IMR-90 (cell line): ENCODE measurements at regions not wholly inside any gene's neighbourhood (a gene's known extent, or its start where the extent isn't known, plus 50 kb on each side); places are given as distances from the start of the nearest gene placed in this dataset.

Source experiments
- ATAC-seq: fragments of 200-7000 bp; cut with Tn5 transposase; 2 replicates; pipeline ENCODE4 v1.9.1; 2020; ENCODE audit warnings: low read depth, mild to moderate bottlenecking, moderate library complexity
- BruUV-seq: library from RNA; stranded (reverse); fragments of 400-500 nt; replicated peaks from 2 replicates; lab custom pipeline; 2021; lab: Mats Ljungman, UMichigan
- CTCF ChIA-PET: fragments of 300-600 bp; formaldehyde crosslinking; extraction: SDS; loops from one replicate; lab custom pipeline; 2021; ENCODE audit warnings: antibody characterized with exemption; lab: Yijun Ruan, JAX
- POLR2A ChIA-PET: fragments of 300-600 bp; sonication (Branson Sonifier 250); formaldehyde crosslinking; loops from one replicate; lab custom pipeline; 2022; ENCODE audit warnings: antibody characterized with exemption; ENCODE audit not compliant: unreplicated experiment; lab: Charles Lee
- DNase-seq: peaks from one replicate; pipeline ENCODE4 v3.0.0; 2013
- H2AFZ ChIP-seq: replicated peaks from 2 replicates; pipeline ENCODE3; 2013; ENCODE audit warnings: low read length, mild to moderate bottlenecking; ENCODE audit not compliant: poor library complexity
- H2AK5ac ChIP-seq: 2 replicates; pipeline ENCODE4 v1.6.1; 2013; ENCODE audit warnings: low read depth, low read length, inconsistent platforms
- H2AK9ac ChIP-seq: replicated peaks from 2 replicates; pipeline ENCODE3; 2013; ENCODE audit warnings: mild to moderate bottlenecking, low read depth, low read length, moderate library complexity; ENCODE audit not compliant: poor library complexity
- H2BK120ac ChIP-seq: 2 replicates; pipeline ENCODE4 v1.6.1; 2013; ENCODE audit warnings: low read depth, low read length, inconsistent platforms
- H2BK15ac ChIP-seq: 3 replicates; pipeline ENCODE4 v1.6.1; 2013; ENCODE audit warnings: low read depth, low read length, inconsistent platforms
- H2BK20ac ChIP-seq: 2 replicates; pipeline ENCODE4 v1.6.1; 2013; ENCODE audit warnings: low read depth, mild to moderate bottlenecking, inconsistent platforms, low read length, moderate library complexity
- H2BK5ac ChIP-seq: 2 replicates; pipeline ENCODE4 v1.6.1; 2013; ENCODE audit warnings: mild to moderate bottlenecking, low read depth, low read length, inconsistent platforms; ENCODE audit not compliant: poor library complexity, severe bottlenecking
- H3K14ac ChIP-seq: replicated peaks from 2 replicates; pipeline ENCODE4 v1.6.1; 2013; ENCODE audit warnings: low read depth, low read length, inconsistent platforms
- H3K18ac ChIP-seq: 2 replicates; pipeline ENCODE4 v1.6.1; 2013; ENCODE audit warnings: low read depth, low read length, control low read depth
- H3K23ac ChIP-seq: 2 replicates; pipeline ENCODE4 v1.6.1; 2013; ENCODE audit warnings: low read depth, low read length, inconsistent platforms
- H3K27ac ChIP-seq: 2 replicates; pipeline ENCODE4 v1.5.1; 2013; ENCODE audit warnings: mild to moderate bottlenecking, control low read depth, low read length; ENCODE audit not compliant: insufficient read depth
- H3K27me3 ChIP-seq: 2 replicates; pipeline ENCODE4 v1.6.1; 2013; ENCODE audit warnings: low read length; ENCODE audit not compliant: control insufficient read depth, insufficient read depth
- H3K36me3 ChIP-seq: 2 replicates; pipeline ENCODE4 v1.6.1; 2013; ENCODE audit warnings: low read length, mixed read lengths; ENCODE audit not compliant: control insufficient read depth, insufficient read depth
- H3K4ac ChIP-seq: 2 replicates; pipeline ENCODE4 v1.6.1; 2013; ENCODE audit warnings: low read depth, low read length, inconsistent platforms
- H3K4me1 ChIP-seq: 2 replicates; pipeline ENCODE4 v1.6.1; 2013; ENCODE audit warnings: low read length, mixed read lengths; ENCODE audit not compliant: control insufficient read depth, insufficient read depth
- H3K4me2 ChIP-seq: 2 replicates; pipeline ENCODE4 v1.6.1; 2013; ENCODE audit warnings: low read depth, mild to moderate bottlenecking, control low read depth, low read length, moderate library complexity
- H3K4me3 ChIP-seq: 2 replicates; pipeline ENCODE4 v1.5.1; 2013; ENCODE audit warnings: low read depth, mild to moderate bottlenecking, control low read depth, low read length, moderate library complexity; ENCODE audit not compliant: insufficient read depth
- H3K56ac ChIP-seq: 2 replicates; pipeline ENCODE4 v1.6.1; 2013; ENCODE audit warnings: low read length, inconsistent platforms; ENCODE audit not compliant: insufficient read depth; ENCODE audit errors: extremely low read depth
- H3K79me1 ChIP-seq, 2 experiments: 2 replicates each; pipeline ENCODE4 v1.6.1; 2013; ENCODE audit warnings: low read length in 2 of 2, inconsistent platforms in 1 of 2, low read depth in 1 of 2
- H3K9ac ChIP-seq: 2 replicates; pipeline ENCODE4 v1.6.1; 2013; ENCODE audit warnings: low read depth, low read length, control low read depth
- H3K9me1 ChIP-seq: 2 replicates; pipeline ENCODE4 v1.6.1; 2013; ENCODE audit warnings: low read length, inconsistent platforms; ENCODE audit not compliant: insufficient read depth
- H3K9me3 ChIP-seq: 2 replicates; pipeline ENCODE4 v1.6.1; 2013; ENCODE audit warnings: low read length; ENCODE audit not compliant: control insufficient read depth, insufficient read depth
- H4K20me1 ChIP-seq: 2 replicates; pipeline ENCODE4 v1.6.1; 2013; ENCODE audit warnings: low read length, inconsistent platforms; ENCODE audit not compliant: insufficient read depth
- H4K5ac ChIP-seq: 2 replicates; pipeline ENCODE4 v1.6.1; 2013; ENCODE audit warnings: mild to moderate bottlenecking, low read depth, low read length, control low read depth
- H4K8ac ChIP-seq, 2 experiments: 2 replicates each; pipeline ENCODE4 v1.6.1; 2013; ENCODE audit warnings: low read depth in 2 of 2, low read length in 2 of 2, control low read depth in 1 of 2, inconsistent platforms in 1 of 2
- H4K91ac ChIP-seq: 2 replicates; pipeline ENCODE4 v1.6.1; 2013; ENCODE audit warnings: low read depth, low read length, inconsistent platforms; ENCODE audit not compliant: insufficient read depth
- CEBPB ChIP-seq: IDR thresholded peaks from 2 replicates; pipeline ENCODE4 v1.6.1; 2012; ENCODE audit warnings: low read depth, low read length, improper control_type of control experiment
- CHD1 ChIP-seq: IDR thresholded peaks from 2 replicates; pipeline ENCODE4 v1.6.1; 2012; ENCODE audit warnings: low read depth, low read length, improper control_type of control experiment
- CTCF ChIP-seq: conservative IDR thresholded peaks from 2 replicates; pipeline ENCODE4 v1.5.1; 2012; ENCODE audit warnings: mild to moderate bottlenecking, low read depth, low read length, improper control_type of control experiment
- FOS ChIP-seq: fragments of 150-350 bp; IDR thresholded peaks from 2 replicates; pipeline ENCODE4 v1.6.1; 2016; ENCODE audit warnings: low read depth, low read length
- MAZ ChIP-seq: IDR thresholded peaks from 2 replicates; pipeline ENCODE4 v1.6.1; 2012; ENCODE audit warnings: low read depth, mild to moderate bottlenecking, low read length, improper control_type of control experiment, moderate library complexity, borderline replicate concordance
- NFE2L2 ChIP-seq: fragments of 150-350 bp; IDR thresholded peaks from 2 replicates; pipeline ENCODE4 v1.6.1; 2016; ENCODE audit warnings: low read depth, mild to moderate bottlenecking, low read length
- RFX5 ChIP-seq: IDR thresholded peaks from 2 replicates; pipeline ENCODE4 v1.8.0; 2012; ENCODE audit warnings: low read depth, mild to moderate bottlenecking, low read length, moderate library complexity
- SMC3 ChIP-seq: fragments of 150-350 bp; IDR thresholded peaks from 2 replicates; pipeline ENCODE4 v1.6.1; 2016; ENCODE audit warnings: low read depth, mild to moderate bottlenecking, antibody characterized with exemption, low read length, moderate library complexity
- USF2 ChIP-seq: fragments of 150-350 bp; IDR thresholded peaks from 2 replicates; pipeline ENCODE4 v1.6.1; 2017; ENCODE audit warnings: mild to moderate bottlenecking, antibody characterized with exemption, low read length, low read depth
- WGBS, 2 experiments: methylation state at CpG; one replicate each; pipeline versions ENCODE4 v1.1.5 to v1.1.7; 2013; ENCODE audit warnings: missing lambda C conversion rate in 2 of 2; ENCODE audit not compliant: insufficient read length in 1 of 2; ENCODE audit errors: extremely low coverage in 2 of 2; 5-methylcytosine and 5-hydroxymethylcytosine counted together
- dilution Hi-C: fragments of 300-500 bp; cut with HindIII; formaldehyde crosslinking; loops from one replicate; pipeline ENCODE4 v1.14.3; 2018; ENCODE audit warnings: low sequenced_read_pairs; ENCODE audit not compliant: unreplicated experiment
- in situ Hi-C: fragments of 300-500 bp; cut with MboI; formaldehyde crosslinking; loops from 3 replicates; pipeline ENCODE4 v1.14.3; 2019; ENCODE audit warnings: low sequenced_read_pairs, inconsistent platforms, mixed read lengths
- intact Hi-C: fragments of 100-400 bp; cut with micrococcal nuclease; formaldehyde crosslinking; loops from 2 replicates; pipeline ENCODE4 v1.10.0; 2022
- TF ChIP-seq, protein P1 (sequence below): fragments of 150-350 bp; IDR thresholded peaks from 2 replicates; pipeline ENCODE4 v1.6.1; 2016; ENCODE audit warnings: low read depth, mild to moderate bottlenecking, low read length, moderate library complexity, borderline replicate concordance

GRCh38 chr18:51907687-51908597 lies 432.1 kb upstream of the DCC start:
- no peak for ATAC-seq
- Histone ChIP-seq H4K91ac (no peak overlapping the region), H3K9ac (no peak overlapping the region), H3K27me3 (no peaks in the 10 kb centered on the region), H3K9me1 (no peaks in the 10 kb centered on the region), H4K20me1 (no peaks in the 10 kb centered on the region), H3K79me1 (no peaks in the 10 kb centered on the region), H3K4me3 (no peak overlapping the region), H3K27ac (no peak overlapping the region), H2AFZ (no peak overlapping the region), H4K8ac (no peak overlapping the region), H2AK9ac (no peak overlapping the region), H3K56ac (no peak overlapping the region), H2BK120ac (no peak overlapping the region), H3K18ac (no peak overlapping the region), H2BK20ac (no peak overlapping the region), H2BK5ac (no peak overlapping the region), H3K4me2 (no peak overlapping the region), H2BK15ac (no peak overlapping the region), H3K14ac (no peak overlapping the region), H3K9me3 (peaks cover 5% of the 10 kb centered on the region), H2AK5ac (no peak overlapping the region), H3K4ac (no peak overlapping the region), H3K23ac (no peak overlapping the region), H3K4me1 (no peaks in the 10 kb centered on the region), H4K5ac (no peak overlapping the region), H3K36me3 (no peaks in the 10 kb centered on the region)
- in situ Hi-C loops (no loop called here), dilution Hi-C loops (no loop called here), intact Hi-C loops (no loop called here)
- TF ChIP-seq USF2 (no peak), SMC3 (no peak), MAZ (no peak), CEBPB (no peak), RFX5 (no peak), CHD1 (no peak), CTCF (no peak), FOS (no peak), NFE2L2 (no peak)
- TF ChIP-seq, protein P1, sequence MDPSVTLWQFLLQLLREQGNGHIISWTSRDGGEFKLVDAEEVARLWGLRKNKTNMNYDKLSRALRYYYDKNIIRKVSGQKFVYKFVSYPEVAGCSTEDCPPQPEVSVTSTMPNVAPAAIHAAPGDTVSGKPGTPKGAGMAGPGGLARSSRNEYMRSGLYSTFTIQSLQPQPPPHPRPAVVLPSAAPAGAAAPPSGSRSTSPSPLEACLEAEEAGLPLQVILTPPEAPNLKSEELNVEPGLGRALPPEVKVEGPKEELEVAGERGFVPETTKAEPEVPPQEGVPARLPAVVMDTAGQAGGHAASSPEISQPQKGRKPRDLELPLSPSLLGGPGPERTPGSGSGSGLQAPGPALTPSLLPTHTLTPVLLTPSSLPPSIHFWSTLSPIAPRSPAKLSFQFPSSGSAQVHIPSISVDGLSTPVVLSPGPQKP: no peak
- ChIA-PET CTCF (interaction anchor here (0.6 kb wide), 1 partner anchor 95 kb away, joined by 3 read pairs; no protein-coding TSS in a partner anchor), POLR2A (no interaction called here)
- BruUV-seq: no TSS peak
- DNase-seq: no peak
- WGBS, 2 experiments: 100% methylated on average over 2 of the region's 7 CpGs; no CpG with 5 or more reads in 1 of the 2 experiments
